ENCODE measurements at regions not wholly inside any gene's neighbourhood (a gene's known extent, or its start where the extent isn't known, plus 50 kb on each side); places are given as distances from the start of the nearest gene placed in this dataset.
"Not testable (repeated sequence)": the region's sequence is repeated elsewhere in the genome, so short reads cannot be mapped to it uniquely, and the experiment has no call there.

GRCh38 chr11:98710026-98710425 lies 310.7 kb upstream of the CNTN5 start:
- no peak for TF ChIP-seq CTCF (conservative IDR thresholded peaks at IDR 0.05; ENCODE audit: control insufficient read depth, insufficient read depth, low read depth, low read length)
- H3K4me3 ChIP-seq (ENCODE audit: control insufficient read depth, low read depth, low read length): no peak overlapping the region
- no peak for DNase-seq (ENCODE audit: low read depth)

GRCh38 chr11:98710986-98711385 lies 309.8 kb upstream of the CNTN5 start:
- no peak overlapping the region for H3K4me3 ChIP-seq (ENCODE audit: control insufficient read depth, low read depth, low read length)
- no peak for DNase-seq (ENCODE audit: low read depth)
- TF ChIP-seq CTCF (conservative IDR thresholded peaks at IDR 0.05; ENCODE audit: control insufficient read depth, insufficient read depth, low read depth, low read length): no peak

GRCh38 chr11:98720951-98721350 lies 299.8 kb upstream of the CNTN5 start:
- no peak for DNase-seq (ENCODE audit: low read depth)
- TF ChIP-seq CTCF (conservative IDR thresholded peaks at IDR 0.05; ENCODE audit: control insufficient read depth, insufficient read depth, low read depth, low read length): no peak
- H3K4me3 ChIP-seq (ENCODE audit: control insufficient read depth, low read depth, low read length): no peak overlapping the region

GRCh38 chr11:98725471-98725870 lies 295.3 kb upstream of the CNTN5 start:
- H3K4me3 ChIP-seq (ENCODE audit: control insufficient read depth, low read depth, low read length): no peak overlapping the region
- no peak for TF ChIP-seq CTCF (conservative IDR thresholded peaks at IDR 0.05; ENCODE audit: control insufficient read depth, insufficient read depth, low read depth, low read length)
- DNase-seq (ENCODE audit: low read depth): no peak

- no peak for TF ChIP-seq CTCF (conservative IDR thresholded peaks at IDR 0.05; ENCODE audit: control insufficient read depth, insufficient read depth, low read depth, low read length)
- no peak overlapping the region for H3K4me3 ChIP-seq (ENCODE audit: control insufficient read depth, low read depth, low read length)
- no peak for DNase-seq (ENCODE audit: low read depth)
Observed at GRCh38 chr11:98728421-98728820, 292.3 kb upstream of the CNTN5 start.

GRCh38 chr11:98729118-98729517 lies 291.6 kb upstream of the CNTN5 start:
- no peak overlapping the region for H3K4me3 ChIP-seq (ENCODE audit: control insufficient read depth, low read depth, low read length)
- no peak for DNase-seq (ENCODE audit: low read depth)
- TF ChIP-seq CTCF (conservative IDR thresholded peaks at IDR 0.05; ENCODE audit: control insufficient read depth, insufficient read depth, low read depth, low read length): no peak

- TF ChIP-seq CTCF (conservative IDR thresholded peaks at IDR 0.05; ENCODE audit: control insufficient read depth, insufficient read depth, low read depth, low read length): no peak
- no peak overlapping the region for H3K4me3 ChIP-seq (ENCODE audit: control insufficient read depth, low read depth, low read length)
- no peak for DNase-seq (ENCODE audit: low read depth)
Observed at GRCh38 chr11:98732947-98733346, 287.8 kb upstream of the CNTN5 start.

GRCh38 chr11:98733378-98733777 lies 287.4 kb upstream of the CNTN5 start:
- H3K4me3 ChIP-seq (ENCODE audit: control insufficient read depth, low read depth, low read length); DNase-seq (ENCODE audit: low read depth): not testable (repeated sequence)

Measured in fibroblast of mammary gland (primary cell).